ENCODE measurements at regions not wholly inside any gene's neighbourhood (a gene's known extent, or its start where the extent isn't known, plus 50 kb on each side); places are given as distances from the start of the nearest gene placed in this dataset.
"Not testable (repeated sequence)": the region's sequence is repeated elsewhere in the genome, so short reads cannot be mapped to it uniquely, and the experiment has no call there.

- TF ChIP-seq CTCF, EZH2, EZH2phosphoT487 (IDR thresholded peaks at IDR 0.05): not testable (repeated sequence)
These were observed 538.6 kb downstream of the AMY1C start for GRCh38 chr1:104288322-104288721.
